ENCODE measurements at regions not wholly inside any gene's neighbourhood (a gene's known extent, or its start where the extent isn't known, plus 50 kb on each side); places are given as distances from the start of the nearest gene placed in this dataset.

GRCh38 chr5:119785057-119785456, 155.7 kb downstream of the FAM170A start:
- H3K4me1 ChIP-seq, result no peaks in the 10 kb centered on the region
- H3K27ac ChIP-seq, result no peak overlapping the region
- H3K4me3 ChIP-seq, result no peak overlapping the region
- H3K9me3 ChIP-seq, result no peaks in the 10 kb centered on the region
- no peaks in the 10 kb centered on the region for H3K27me3 ChIP-seq
- H3K36me3 ChIP-seq, result no peaks in the 10 kb centered on the region
- TF ChIP-seq POLR2A (IDR thresholded peaks at IDR 0.05) (no peak), CTCF (IDR thresholded peaks at IDR 0.05) (no peak)
- no peak for DNase-seq

- no peak for TF ChIP-seq POLR2A (IDR thresholded peaks at IDR 0.05)
- TF ChIP-seq CTCF (IDR thresholded peaks at IDR 0.05), result no peak
- no peak for DNase-seq
- H3K4me1 ChIP-seq, result peaks cover 0 to 10% (median 0%) of the 10 kb centered on the region in 4 donors
- H3K27me3 ChIP-seq, result no peaks in the 10 kb centered on the region
- H3K4me3 ChIP-seq, result no peak overlapping the region
- H3K9me3 ChIP-seq, result no peaks in the 10 kb centered on the region
- H3K36me3 ChIP-seq, result no peaks in the 10 kb centered on the region
- no peak overlapping the region for H3K27ac ChIP-seq
These were observed 160.2 kb downstream of the FAM170A start for GRCh38 chr5:119789406-119790117.

- no peaks in the 10 kb centered on the region for H3K9me3 ChIP-seq
- no peak overlapping the region for H3K27ac ChIP-seq
- TF ChIP-seq CTCF (IDR thresholded peaks at IDR 0.05), result no peak
- TF ChIP-seq POLR2A (IDR thresholded peaks at IDR 0.05), result no peak
- H3K4me1 ChIP-seq, result peaks cover 0 to 10% (median 0%) of the 10 kb centered on the region in 4 donors
- H3K27me3 ChIP-seq, result no peaks in the 10 kb centered on the region
- H3K36me3 ChIP-seq, result no peaks in the 10 kb centered on the region
- H3K4me3 ChIP-seq, result no peak overlapping the region
- DNase-seq, result no peak
These were observed 162.9 kb downstream of the FAM170A start for GRCh38 chr5:119792161-119792799.

GRCh38 chr5:119795768-119796167, 166.4 kb downstream of the FAM170A start:
- no peaks in the 10 kb centered on the region for H3K27me3 ChIP-seq
- H3K4me3 ChIP-seq, result no peak overlapping the region
- DNase-seq, result no peak
- H3K36me3 ChIP-seq, result no peaks in the 10 kb centered on the region
- no peak overlapping the region for H3K27ac ChIP-seq
- H3K4me1 ChIP-seq, result peaks cover 0 to 10% (median 0%) of the 10 kb centered on the region in 4 donors
- TF ChIP-seq POLR2A (IDR thresholded peaks at IDR 0.05) (no peak), CTCF (IDR thresholded peaks at IDR 0.05) (no peak)
- H3K9me3 ChIP-seq, result no peaks in the 10 kb centered on the region

GRCh38 chr5:119801570-119801969, 172.2 kb downstream of the FAM170A start:
- no peak for TF ChIP-seq POLR2A (IDR thresholded peaks at IDR 0.05)
- no peak for TF ChIP-seq CTCF (IDR thresholded peaks at IDR 0.05)
- no peak overlapping the region for H3K27ac ChIP-seq
- no peaks in the 10 kb centered on the region for H3K4me1 ChIP-seq
- no peaks in the 10 kb centered on the region for H3K9me3 ChIP-seq
- H3K27me3 ChIP-seq, result no peaks in the 10 kb centered on the region
- DNase-seq, result no peak
- H3K36me3 ChIP-seq, result no peaks in the 10 kb centered on the region
- H3K4me3 ChIP-seq, result no peak overlapping the region
